CD14-positive monocyte (primary cell): ENCODE measurements at regions not wholly inside any gene's neighbourhood (a gene's known extent, or its start where the extent isn't known, plus 50 kb on each side); places are given as distances from the start of the nearest gene placed in this dataset.

Source experiments
- DNase-seq, 3 donors: peaks; one replicate each; pipeline ENCODE4 v3.0.0-alpha.2; 2011 to 2022
- H2AFZ ChIP-seq: 2 replicates; pipeline ENCODE4 v1.6.0; 2012; ENCODE audit warnings: mild to moderate bottlenecking, low read depth, low read length, inconsistent platforms; ENCODE audit not compliant: insufficient read depth, poor library complexity, severe bottlenecking
- H3K27ac ChIP-seq, 2 donors: 1 replicate in 1 of 2; 2 replicates in 1 of 2; pipeline ENCODE4 v1.5.1; 2012 to 2013; ENCODE audit warnings: low read length in 2 of 2, control low read depth in 1 of 2, inconsistent platforms in 1 of 2, low read depth in 1 of 2, mild to moderate bottlenecking in 1 of 2
- H3K27me3 ChIP-seq, 2 donors: one replicate each; pipeline versions ENCODE4 v1.6.0 to v1.6.1; 2011 to 2013; ENCODE audit warnings: low read length in 2 of 2; ENCODE audit not compliant: control insufficient read depth in 2 of 2, insufficient read depth in 2 of 2
- H3K36me3 ChIP-seq, 2 donors: replicated peaks in 1 of 2; 1 replicate in 1 of 2; 2 replicates in 1 of 2; pipeline versions ENCODE4 v1.5.1 to v1.6.1; 2012 to 2013; ENCODE audit warnings: low read length in 2 of 2, control low read depth in 1 of 2, inconsistent platforms in 1 of 2, mild to moderate bottlenecking in 1 of 2; ENCODE audit not compliant: insufficient read depth in 2 of 2, control insufficient read depth in 1 of 2
- H3K4me1 ChIP-seq, 2 donors: 1 replicate in 1 of 2; 2 replicates in 1 of 2; pipeline versions ENCODE4 v1.5.1 to v1.6.1; 2012 to 2013; ENCODE audit warnings: low read length in 2 of 2, control low read depth in 1 of 2, inconsistent platforms in 1 of 2, mild to moderate bottlenecking in 1 of 2, moderate library complexity in 1 of 2; ENCODE audit not compliant: insufficient read depth in 2 of 2, control insufficient read depth in 1 of 2
- H3K4me2 ChIP-seq: replicated peaks from 2 replicates; pipeline ENCODE3; 2012; ENCODE audit warnings: low read length, moderate library complexity, mild to moderate bottlenecking; ENCODE audit not compliant: poor library complexity, severe bottlenecking; ENCODE audit errors: extremely low read depth
- H3K4me3 ChIP-seq, 3 experiments: fragments of 200-600 bp in 1 of 3; sonication (generic) in 1 of 3; replicated peaks in 1 of 3; 1 replicate in 2 of 3; 2 replicates in 1 of 3; pipeline ENCODE4 v1.5.1; 2011 to 2013; ENCODE audit warnings: low read length in 3 of 3, mild to moderate bottlenecking in 3 of 3, control low read depth in 2 of 3, low read depth in 2 of 3, inconsistent platforms in 1 of 3, moderate library complexity in 1 of 3
- H3K79me2 ChIP-seq: 2 replicates; pipeline ENCODE4 v1.6.0; 2012; ENCODE audit warnings: mild to moderate bottlenecking, control low read depth, inconsistent platforms, low read length, moderate library complexity; ENCODE audit not compliant: insufficient read depth
- H3K9ac ChIP-seq: 2 replicates; pipeline ENCODE4 v1.6.0; 2017; ENCODE audit warnings: low read length, mild to moderate bottlenecking; ENCODE audit not compliant: insufficient read depth, poor library complexity, severe bottlenecking
- H3K9me3 ChIP-seq, 2 donors: replicated peaks in 1 of 2; 1 replicate in 1 of 2; 2 replicates in 1 of 2; pipeline versions ENCODE4 v1.5.1 to v1.6.1; 2012 to 2013; ENCODE audit warnings: low read length in 2 of 2, control low read depth in 1 of 2; ENCODE audit not compliant: control insufficient read depth in 1 of 2, insufficient read depth in 1 of 2
- H4K20me1 ChIP-seq: 2 replicates; pipeline ENCODE4 v1.6.0; 2012; ENCODE audit warnings: mild to moderate bottlenecking, low read length, control low read depth, moderate library complexity; ENCODE audit not compliant: insufficient read depth
- H3K27ac Mint-ChIP-seq, 7 donors: one replicate each; pipeline ENCODE4 v1.8.0; 2020; ENCODE audit warnings: mild to moderate bottlenecking in 7 of 7, mixed read lengths in 7 of 7, moderate library complexity in 6 of 7, inconsistent platforms in 2 of 7
- H3K27me3 Mint-ChIP-seq, 3 donors: one replicate each; pipeline ENCODE4 v1.8.0; 2021 to 2022; ENCODE audit warnings: low read depth in 3 of 3, mild to moderate bottlenecking in 3 of 3, mixed read lengths in 3 of 3, moderate library complexity in 3 of 3, inconsistent platforms in 1 of 3
- H3K36me3 Mint-ChIP-seq, 2 donors: one replicate each; pipeline ENCODE4 v1.8.0; 2020; ENCODE audit warnings: mixed read lengths in 2 of 2, inconsistent platforms in 1 of 2, mild to moderate bottlenecking in 1 of 2
- H3K4me1 Mint-ChIP-seq: one replicate; pipeline ENCODE4 v1.8.0; 2020; ENCODE audit warnings: mild to moderate bottlenecking, mixed read lengths
- H3K4me3 Mint-ChIP-seq, 2 donors: one replicate each; pipeline ENCODE4 v1.8.0; 2020; ENCODE audit warnings: mild to moderate bottlenecking in 2 of 2, mixed read lengths in 2 of 2, moderate library complexity in 1 of 2
- H3K9me3 Mint-ChIP-seq, 7 donors: one replicate each; pipeline ENCODE4 v1.8.0; 2020 to 2022; ENCODE audit warnings: mixed read lengths in 7 of 7, mild to moderate bottlenecking in 6 of 7, moderate library complexity in 6 of 7, inconsistent platforms in 2 of 7
- WGBS: methylation state at CpG from one replicate; pipeline ENCODE4 v1.1.5; 2013; ENCODE audit warnings: missing lambda C conversion rate; ENCODE audit not compliant: insufficient coverage; 5-methylcytosine and 5-hydroxymethylcytosine counted together
- intact Hi-C, 2 donors: fragments of 100-400 bp; cut with micrococcal nuclease; formaldehyde crosslinking; loops; one replicate each; pipeline versions ENCODE4 v1.15.0 to v1.15.1; 2023
- TF ChIP-seq, protein P1 (sequence below): fragments of 200-600 bp; IDR thresholded peaks from one replicate; pipeline ENCODE4 v1.8.0; 2022; ENCODE audit warnings: antibody characterized with exemption, mild to moderate bottlenecking

DNA sequence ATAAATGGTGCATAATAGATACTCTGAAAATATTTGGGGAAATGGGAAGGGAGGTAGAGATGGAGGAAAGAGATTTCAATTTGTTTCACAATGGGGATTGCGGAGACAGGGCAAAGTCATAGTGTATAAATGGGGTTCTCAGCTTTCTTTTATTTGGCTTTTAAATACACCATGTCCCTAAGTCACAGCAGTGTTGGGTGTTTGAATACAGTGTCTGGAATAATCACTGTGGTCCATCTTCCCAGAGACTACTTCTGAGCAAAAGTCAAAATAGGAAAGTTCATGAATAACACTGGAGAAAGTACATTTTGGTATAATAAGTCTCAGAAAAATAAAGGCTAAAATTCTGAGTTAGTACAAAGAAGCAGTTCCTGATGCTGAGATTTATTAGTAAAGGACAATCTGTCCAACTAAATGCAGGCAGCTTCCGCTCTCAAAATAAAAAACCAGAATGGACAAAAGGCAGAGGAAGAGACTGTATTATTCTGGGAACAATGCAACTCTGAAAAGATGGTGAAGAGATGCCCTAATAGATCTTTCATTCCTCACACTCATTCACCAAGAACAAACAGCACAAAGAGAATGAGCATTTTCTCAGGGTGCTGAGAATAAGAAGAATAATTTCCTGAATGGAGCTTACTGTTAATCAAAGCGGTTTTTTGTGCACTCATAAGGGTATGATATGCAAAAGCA lies 295.4 kb upstream of the PIK3C3 start:
- Histone ChIP-seq H2AFZ (no peak overlapping the region), H3K4me1 (no peaks in the 10 kb centered on the region), H3K4me3 (no peak overlapping the region), H4K20me1 (no peaks in the 10 kb centered on the region), H3K36me3 (no peaks in the 10 kb centered on the region), H3K27ac (no peak overlapping the region), H3K27me3 (no peaks in the 10 kb centered on the region), H3K79me2 (no peaks in the 10 kb centered on the region), H3K4me2 (no peak overlapping the region), H3K9me3 (no peaks in the 10 kb centered on the region), H3K9ac (no peak overlapping the region)
- Mint-ChIP-seq H3K4me1 (no peaks in the 10 kb centered on the region), H3K36me3 (no peaks in the 10 kb centered on the region), H3K9me3 (peaks cover 0 to 3% (median 0%) of the 10 kb centered on the region in 7 donors), H3K4me3 (no peak overlapping the region), H3K27me3 (no peaks in the 10 kb centered on the region), H3K27ac (no peak overlapping the region)
- DNase-seq: no peak
- intact Hi-C loops: no loop called here
- 0% methylated on average over 1 of the region's 3 CpGs for WGBS
- TF ChIP-seq, protein P1, sequence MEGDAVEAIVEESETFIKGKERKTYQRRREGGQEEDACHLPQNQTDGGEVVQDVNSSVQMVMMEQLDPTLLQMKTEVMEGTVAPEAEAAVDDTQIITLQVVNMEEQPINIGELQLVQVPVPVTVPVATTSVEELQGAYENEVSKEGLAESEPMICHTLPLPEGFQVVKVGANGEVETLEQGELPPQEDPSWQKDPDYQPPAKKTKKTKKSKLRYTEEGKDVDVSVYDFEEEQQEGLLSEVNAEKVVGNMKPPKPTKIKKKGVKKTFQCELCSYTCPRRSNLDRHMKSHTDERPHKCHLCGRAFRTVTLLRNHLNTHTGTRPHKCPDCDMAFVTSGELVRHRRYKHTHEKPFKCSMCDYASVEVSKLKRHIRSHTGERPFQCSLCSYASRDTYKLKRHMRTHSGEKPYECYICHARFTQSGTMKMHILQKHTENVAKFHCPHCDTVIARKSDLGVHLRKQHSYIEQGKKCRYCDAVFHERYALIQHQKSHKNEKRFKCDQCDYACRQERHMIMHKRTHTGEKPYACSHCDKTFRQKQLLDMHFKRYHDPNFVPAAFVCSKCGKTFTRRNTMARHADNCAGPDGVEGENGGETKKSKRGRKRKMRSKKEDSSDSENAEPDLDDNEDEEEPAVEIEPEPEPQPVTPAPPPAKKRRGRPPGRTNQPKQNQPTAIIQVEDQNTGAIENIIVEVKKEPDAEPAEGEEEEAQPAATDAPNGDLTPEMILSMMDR: no peak

- Mint-ChIP-seq H3K4me1 (no peaks in the 10 kb centered on the region), H3K36me3 (no peaks in the 10 kb centered on the region), H3K4me3 (no peak overlapping the region), H3K27me3 (no peaks in the 10 kb centered on the region), H3K27ac (no peak overlapping the region), H3K9me3 (peaks cover 0 to 3% (median 0%) of the 10 kb centered on the region in 7 donors)
- intact Hi-C loops: no loop called here
- Histone ChIP-seq H2AFZ (no peak overlapping the region), H4K20me1 (no peaks in the 10 kb centered on the region), H3K9me3 (no peaks in the 10 kb centered on the region), H3K79me2 (no peaks in the 10 kb centered on the region), H3K9ac (no peak overlapping the region), H3K4me1 (no peaks in the 10 kb centered on the region), H3K27ac (no peak overlapping the region), H3K27me3 (no peaks in the 10 kb centered on the region), H3K36me3 (no peaks in the 10 kb centered on the region), H3K4me2 (no peak overlapping the region), H3K4me3 (no peak overlapping the region)
- DNase-seq: no peak
- 100% methylated on average over 1 of the region's 4 CpGs for WGBS
- TF ChIP-seq, protein P1: no peak
Measured at GRCh38 chr18:41657189-41657588, 297.8 kb upstream of the PIK3C3 start.
